Stimulated activated naive CD8-positive, alpha-beta T cell treated with anti-CD3 and anti-CD28 coated beads, Interleukin-15, amount 100 ng/mL, for 72 hours (primary cell): ENCODE measurements at regions not wholly inside any gene's neighbourhood (a gene's known extent, or its start where the extent isn't known, plus 50 kb on each side); places are given as distances from the start of the nearest gene placed in this dataset.

Experiments used
- ATAC-seq: fragments of 150-1000 bp; cut with Tn5 transposase; 2 replicates; pipeline ENCODE4 v1.10.0; 2021; ENCODE audit warnings: mild to moderate bottlenecking, moderate library complexity
- DNase-seq, 2 donors: peaks; one replicate each; pipeline ENCODE4 v3.0.0; 2021 to 2022
- H3K27ac Mint-ChIP-seq, 2 donors: one replicate each; pipeline ENCODE4 v1.8.0; 2022; ENCODE audit warnings: mild to moderate bottlenecking in 2 of 2, mixed read lengths in 2 of 2, moderate library complexity in 2 of 2
- H3K27me3 Mint-ChIP-seq: one replicate; pipeline ENCODE4 v1.8.0; 2022; ENCODE audit warnings: mixed read lengths
- H3K4me1 Mint-ChIP-seq: one replicate; pipeline ENCODE4 v1.8.0; 2022; ENCODE audit warnings: mild to moderate bottlenecking, mixed read lengths
- H3K4me3 Mint-ChIP-seq, 2 donors: one replicate each; pipeline ENCODE4 v1.8.0; 2022; ENCODE audit warnings: mild to moderate bottlenecking in 2 of 2, mixed read lengths in 2 of 2, moderate library complexity in 1 of 2
- H3K9me3 Mint-ChIP-seq, 2 donors: one replicate each; pipeline ENCODE4 v1.8.0; 2022; ENCODE audit warnings: mixed read lengths in 2 of 2

DNA sequence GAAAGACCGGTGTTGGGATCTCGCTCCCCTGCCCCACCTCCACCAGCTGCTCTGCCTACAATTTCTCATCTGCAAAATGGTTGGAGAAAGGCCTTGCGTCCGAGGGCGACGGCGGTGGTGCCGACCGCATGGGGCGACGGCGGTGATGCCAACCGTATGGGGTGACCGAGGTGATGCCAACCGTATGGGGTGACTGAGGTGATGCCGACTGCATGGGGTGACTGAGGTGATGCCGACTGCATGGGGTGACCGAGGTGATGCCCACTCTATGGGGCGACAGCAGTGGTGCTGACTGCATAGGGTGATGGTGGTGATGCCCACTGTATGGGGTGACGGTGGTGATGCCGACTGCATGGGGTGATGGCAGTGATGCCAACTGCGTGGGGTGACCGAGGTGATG, 171.0 kb downstream of the OLFM1 start:
- Mint-ChIP-seq H3K9me3 (no peaks in the 10 kb centered on the region), H3K4me1 (no peaks in the 10 kb centered on the region), H3K27me3 (peaks cover 26% of the 10 kb centered on the region), H3K4me3 (no peak overlapping the region), H3K27ac (no peak overlapping the region)
- DNase-seq (no peak), ATAC-seq (no peak)

DNA sequence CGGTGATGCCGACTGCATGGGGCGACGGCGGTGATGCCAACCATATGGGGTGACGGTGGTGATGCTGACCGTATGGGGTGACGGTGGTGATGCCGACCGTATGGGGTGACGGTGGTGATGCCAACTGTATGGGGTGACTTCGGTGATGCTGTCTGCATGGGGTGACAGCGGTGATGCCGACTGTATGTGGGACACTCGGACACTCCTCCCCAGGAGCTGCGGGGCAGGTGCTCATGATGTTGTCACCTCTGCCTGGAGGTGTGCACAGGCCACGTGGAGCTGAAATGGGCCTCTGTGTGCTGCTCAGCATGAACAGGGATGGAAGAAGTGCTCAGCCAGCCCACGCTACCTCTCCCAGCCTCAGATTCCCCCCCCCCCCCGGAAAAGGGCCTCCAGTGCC, 171.8 kb downstream of the OLFM1 start:
- no peaks in the 10 kb centered on the region for H3K9me3 Mint-ChIP-seq
- ATAC-seq (no peak), DNase-seq (no peak)
- H3K4me3 Mint-ChIP-seq: no peak overlapping the region
- H3K27ac Mint-ChIP-seq: no peak overlapping the region
- peaks cover 22% of the 10 kb centered on the region for H3K27me3 Mint-ChIP-seq
- no peaks in the 10 kb centered on the region for H3K4me1 Mint-ChIP-seq

GRCh38 chr9:135260221-135261180, 173.0 kb downstream of the OLFM1 start:
- Mint-ChIP-seq H3K27ac (no peak overlapping the region), H3K27me3 (peaks cover 13% of the 10 kb centered on the region), H3K4me3 (no peak overlapping the region), H3K9me3 (no peaks in the 10 kb centered on the region), H3K4me1 (no peaks in the 10 kb centered on the region)
- no peak for DNase-seq
- ATAC-seq: no peak

DNA sequence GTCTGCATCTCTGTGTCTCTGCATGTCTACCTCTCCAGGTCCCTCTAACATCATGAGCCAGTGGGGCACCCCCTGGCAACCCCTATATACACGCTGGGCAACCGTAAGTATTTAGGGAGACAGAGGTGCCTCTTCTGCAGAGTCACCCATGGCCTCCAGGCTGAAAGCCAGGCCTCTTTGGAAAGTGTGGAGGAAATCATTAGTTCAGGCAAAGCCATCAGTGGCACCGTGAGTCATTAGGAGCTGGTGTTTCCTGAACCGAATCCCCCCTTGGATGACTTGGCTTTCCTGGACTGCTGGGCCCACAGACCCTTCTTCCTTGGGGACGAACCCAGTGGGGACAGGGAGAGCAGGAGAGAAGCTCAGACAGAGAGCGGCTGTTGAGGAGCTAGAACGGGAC, 174.8 kb downstream of the OLFM1 start:
- no peaks in the 10 kb centered on the region for H3K9me3 Mint-ChIP-seq
- H3K27ac Mint-ChIP-seq: no peak overlapping the region
- DNase-seq (no peak), ATAC-seq (no peak)
- peaks cover 9% of the 10 kb centered on the region for H3K27me3 Mint-ChIP-seq
- no peaks in the 10 kb centered on the region for H3K4me1 Mint-ChIP-seq
- H3K4me3 Mint-ChIP-seq: no peak overlapping the region

DNA sequence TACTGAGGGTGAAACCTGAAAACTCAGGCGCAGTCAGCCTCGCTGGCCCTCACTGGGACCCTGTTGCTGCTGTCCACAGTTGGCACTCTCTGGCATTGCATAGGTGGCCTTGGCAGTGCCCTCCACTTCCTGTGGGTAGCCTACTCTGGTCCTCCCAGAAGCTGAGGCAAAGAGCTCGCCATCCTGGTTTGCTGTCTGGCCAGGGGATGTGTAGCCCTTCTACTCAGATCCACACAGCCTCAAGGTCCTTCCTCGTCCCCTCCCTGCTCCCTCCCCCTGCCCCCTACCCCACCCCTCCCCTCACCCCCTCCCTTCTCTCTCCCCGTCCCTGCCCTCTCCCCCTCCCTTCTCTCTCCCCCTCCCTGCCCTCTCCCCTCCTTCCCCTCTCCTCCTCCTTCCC, 176.0 kb downstream of the OLFM1 start:
- Mint-ChIP-seq H3K27me3 (peaks cover 9% of the 10 kb centered on the region), H3K27ac (no peak overlapping the region), H3K4me3 (no peak overlapping the region), H3K9me3 (no peaks in the 10 kb centered on the region), H3K4me1 (no peaks in the 10 kb centered on the region)
- DNase-seq (no peak), ATAC-seq (no peak)

DNA sequence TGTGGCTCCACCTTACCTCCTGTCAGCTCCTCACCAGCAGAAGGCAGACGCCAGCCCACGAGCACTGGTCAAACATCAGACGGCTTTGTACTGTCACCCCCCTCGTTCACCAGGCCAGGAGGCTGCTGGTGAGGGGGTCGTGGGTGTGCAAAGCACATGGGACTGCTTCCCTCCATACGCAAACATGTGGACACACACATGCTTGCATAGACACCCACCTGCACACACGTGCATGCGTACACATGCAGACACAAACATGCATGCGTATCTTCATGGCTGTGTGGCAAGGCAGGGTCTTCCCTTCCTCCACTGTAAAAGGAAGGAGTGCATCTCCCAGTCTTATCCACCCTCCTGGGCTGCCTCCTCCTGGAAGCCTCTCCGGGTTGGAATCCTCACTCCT, 178.5 kb downstream of the OLFM1 start:
- H3K4me3 Mint-ChIP-seq: no peak overlapping the region
- DNase-seq (no peak), ATAC-seq (no peak)
- H3K9me3 Mint-ChIP-seq: no peaks in the 10 kb centered on the region
- H3K27me3 Mint-ChIP-seq: peaks cover 9% of the 10 kb centered on the region
- H3K27ac Mint-ChIP-seq: no peak overlapping the region
- H3K4me1 Mint-ChIP-seq: no peaks in the 10 kb centered on the region

- Mint-ChIP-seq H3K27ac (no peak overlapping the region), H3K4me3 (no peak overlapping the region), H3K27me3 (peaks cover 9% of the 10 kb centered on the region), H3K4me1 (no peaks in the 10 kb centered on the region), H3K9me3 (no peaks in the 10 kb centered on the region)
- DNase-seq: no peak
- no peak for ATAC-seq
Measured at GRCh38 chr9:135267191-135267809, 179.8 kb downstream of the OLFM1 start.

- ATAC-seq (no peak), DNase-seq (no peak)
- no peak overlapping the region for H3K4me3 Mint-ChIP-seq
- peaks cover 9% of the 10 kb centered on the region for H3K27me3 Mint-ChIP-seq
- no peak overlapping the region for H3K27ac Mint-ChIP-seq
- H3K4me1 Mint-ChIP-seq: no peaks in the 10 kb centered on the region
- H3K9me3 Mint-ChIP-seq: no peaks in the 10 kb centered on the region
Measured at GRCh38 chr9:135268031-135268430, 180.6 kb downstream of the OLFM1 start.

- H3K27ac Mint-ChIP-seq: no peak overlapping the region
- no peaks in the 10 kb centered on the region for H3K9me3 Mint-ChIP-seq
- DNase-seq (no peak), ATAC-seq (no peak)
- no peaks in the 10 kb centered on the region for H3K4me1 Mint-ChIP-seq
- no peak overlapping the region for H3K4me3 Mint-ChIP-seq
- H3K27me3 Mint-ChIP-seq: peaks cover 9% of the 10 kb centered on the region
Measured at GRCh38 chr9:135268981-135269380, 181.5 kb downstream of the OLFM1 start.

GRCh38 chr9:135269912-135270830, 182.7 kb downstream of the OLFM1 start:
- H3K9me3 Mint-ChIP-seq: no peaks in the 10 kb centered on the region
- H3K27ac Mint-ChIP-seq: no peak overlapping the region
- no peak for ATAC-seq
- H3K27me3 Mint-ChIP-seq: peaks cover 9% of the 10 kb centered on the region
- DNase-seq: no peak
- no peak overlapping the region for H3K4me3 Mint-ChIP-seq
- no peaks in the 10 kb centered on the region for H3K4me1 Mint-ChIP-seq

DNA sequence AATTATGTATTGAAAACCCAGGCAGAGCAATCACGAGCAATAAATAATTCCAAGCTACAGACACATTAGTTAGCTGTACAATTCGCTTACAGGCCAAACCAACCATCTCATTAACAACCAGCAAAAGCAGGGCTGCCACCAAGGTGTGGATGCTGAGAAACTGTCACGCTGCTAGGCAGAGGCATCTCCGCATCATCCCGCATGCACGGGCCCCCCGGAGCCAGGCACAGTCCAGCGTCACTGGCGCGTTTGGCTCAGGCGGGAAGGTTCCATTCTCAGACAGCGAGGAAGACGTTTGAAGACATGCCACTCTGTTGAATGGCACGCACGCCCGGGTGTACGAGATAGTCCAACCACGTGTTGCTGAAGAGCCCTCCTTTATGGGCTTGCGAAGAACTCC, 184.0 kb downstream of the OLFM1 start:
- no peaks in the 10 kb centered on the region for H3K9me3 Mint-ChIP-seq
- H3K27me3 Mint-ChIP-seq: peaks cover 12% of the 10 kb centered on the region
- DNase-seq (no peak), ATAC-seq (no peak)
- H3K27ac Mint-ChIP-seq: no peak overlapping the region
- H3K4me1 Mint-ChIP-seq: no peaks in the 10 kb centered on the region
- no peak overlapping the region for H3K4me3 Mint-ChIP-seq

DNA sequence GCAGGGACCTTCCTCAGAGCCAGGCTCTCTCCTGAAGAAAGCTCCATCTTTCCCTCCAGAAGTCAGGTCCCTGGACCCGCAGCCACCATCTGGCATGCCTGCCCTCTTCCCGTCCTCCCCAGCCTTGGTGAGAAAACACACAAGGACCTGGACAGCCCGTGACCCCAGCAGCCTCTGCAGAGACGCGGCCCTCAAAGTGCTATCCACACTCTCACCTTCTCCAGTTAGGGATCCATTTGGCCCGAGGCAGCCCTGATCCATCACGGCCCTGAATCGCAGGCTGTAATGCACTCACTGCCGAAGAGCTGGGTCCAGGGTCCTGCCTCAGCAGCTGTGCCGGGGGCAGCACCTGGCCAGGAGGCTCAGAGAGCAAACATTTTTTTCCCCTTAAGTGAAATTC, 185.1 kb downstream of the OLFM1 start:
- H3K4me3 Mint-ChIP-seq: no peak overlapping the region
- H3K4me1 Mint-ChIP-seq: no peaks in the 10 kb centered on the region
- no peak overlapping the region for H3K27ac Mint-ChIP-seq
- H3K9me3 Mint-ChIP-seq: no peaks in the 10 kb centered on the region
- DNase-seq (no peak), ATAC-seq (no peak)
- peaks cover 12% of the 10 kb centered on the region for H3K27me3 Mint-ChIP-seq

- Mint-ChIP-seq H3K27ac (no peak overlapping the region), H3K9me3 (no peaks in the 10 kb centered on the region), H3K4me3 (no peak overlapping the region), H3K4me1 (no peaks in the 10 kb centered on the region), H3K27me3 (peaks cover 12% of the 10 kb centered on the region)
- ATAC-seq (no peak), DNase-seq (no peak)
Measured at GRCh38 chr9:135273008-135273407, 185.5 kb downstream of the OLFM1 start.

- H3K27ac Mint-ChIP-seq: no peak overlapping the region
- DNase-seq (no peak), ATAC-seq (no peak)
- peaks cover 12% of the 10 kb centered on the region for H3K27me3 Mint-ChIP-seq
- no peaks in the 10 kb centered on the region for H3K9me3 Mint-ChIP-seq
- no peaks in the 10 kb centered on the region for H3K4me1 Mint-ChIP-seq
- H3K4me3 Mint-ChIP-seq: no peak overlapping the region
Measured at GRCh38 chr9:135275163-135275562, 187.7 kb downstream of the OLFM1 start.

- no peak overlapping the region for H3K27ac Mint-ChIP-seq
- ATAC-seq (no peak), DNase-seq (no peak)
- peaks cover 12% of the 10 kb centered on the region for H3K27me3 Mint-ChIP-seq
- H3K4me1 Mint-ChIP-seq: no peaks in the 10 kb centered on the region
- no peak overlapping the region for H3K4me3 Mint-ChIP-seq
- H3K9me3 Mint-ChIP-seq: no peaks in the 10 kb centered on the region
Measured at GRCh38 chr9:135275571-135276289, 188.3 kb downstream of the OLFM1 start.
